ENCODE measurements at regions not wholly inside any gene's neighbourhood (a gene's known extent, or its start where the extent isn't known, plus 50 kb on each side); places are given as distances from the start of the nearest gene placed in this dataset.

GRCh38 chr6:163834226-163834970, 419.9 kb downstream of the QKI start:
- DNase-seq (ENCODE audit: low spot score), result no peak

- DNase-seq (ENCODE audit: low spot score), result no peak
Observed at GRCh38 chr6:163831736-163832135, 417.2 kb downstream of the QKI start.

- DNase-seq (ENCODE audit: low spot score), result no peak
Observed at GRCh38 chr6:163830641-163831040, 416.1 kb downstream of the QKI start.

- DNase-seq (ENCODE audit: low spot score), result no peak
Observed at GRCh38 chr6:163828038-163828795, 413.7 kb downstream of the QKI start.

GRCh38 chr6:163827143-163827542, 412.6 kb downstream of the QKI start:
- DNase-seq (ENCODE audit: low spot score), result no peak

- DNase-seq (ENCODE audit: low spot score), result no peak
Observed at GRCh38 chr6:163826629-163827028, 412.1 kb downstream of the QKI start.

GRCh38 chr6:163825033-163825432, 410.5 kb downstream of the QKI start:
- DNase-seq (ENCODE audit: low spot score), result no peak

- DNase-seq (ENCODE audit: low spot score), result no peak
Observed at GRCh38 chr6:163823577-163823976, 409.1 kb downstream of the QKI start.

GRCh38 chr6:163820745-163821458, 406.4 kb downstream of the QKI start:
- DNase-seq (ENCODE audit: low spot score), result no peak

GRCh38 chr6:163820171-163820570, 405.7 kb downstream of the QKI start:
- no peak for DNase-seq (ENCODE audit: low spot score)

- DNase-seq (ENCODE audit: low spot score), result no peak
Observed at GRCh38 chr6:163818719-163819118, 404.2 kb downstream of the QKI start.

- no peak for DNase-seq (ENCODE audit: low spot score)
Observed at GRCh38 chr6:163816441-163816840, 401.9 kb downstream of the QKI start.

- no peak for DNase-seq (ENCODE audit: low spot score)
Observed at GRCh38 chr6:163815796-163816195, 401.3 kb downstream of the QKI start.

- DNase-seq (ENCODE audit: low spot score), result no peak
Observed at GRCh38 chr6:163814494-163815364, 400.2 kb downstream of the QKI start.

- DNase-seq (ENCODE audit: low spot score), result no peak
Observed at GRCh38 chr6:163813979-163814493, 399.5 kb downstream of the QKI start.

GRCh38 chr6:163811317-163811716, 396.8 kb downstream of the QKI start:
- no peak for DNase-seq (ENCODE audit: low spot score)

GRCh38 chr6:163809364-163809763, 394.8 kb downstream of the QKI start:
- DNase-seq (ENCODE audit: low spot score), result no peak

- no peak for DNase-seq (ENCODE audit: low spot score)
Observed at GRCh38 chr6:163808871-163809270, 394.4 kb downstream of the QKI start.

GRCh38 chr6:163808231-163808630, 393.7 kb downstream of the QKI start:
- DNase-seq (ENCODE audit: low spot score), result no peak

- no peak for DNase-seq (ENCODE audit: low spot score)
Observed at GRCh38 chr6:163806755-163807499, 392.4 kb downstream of the QKI start.

- DNase-seq (ENCODE audit: low spot score), result no peak
Observed at GRCh38 chr6:163804991-163805390, 390.5 kb downstream of the QKI start.

Measured in SW480 (cell line).